ENCODE measurements at regions not wholly inside any gene's neighbourhood (a gene's known extent, or its start where the extent isn't known, plus 50 kb on each side); places are given as distances from the start of the nearest gene placed in this dataset.

DNA sequence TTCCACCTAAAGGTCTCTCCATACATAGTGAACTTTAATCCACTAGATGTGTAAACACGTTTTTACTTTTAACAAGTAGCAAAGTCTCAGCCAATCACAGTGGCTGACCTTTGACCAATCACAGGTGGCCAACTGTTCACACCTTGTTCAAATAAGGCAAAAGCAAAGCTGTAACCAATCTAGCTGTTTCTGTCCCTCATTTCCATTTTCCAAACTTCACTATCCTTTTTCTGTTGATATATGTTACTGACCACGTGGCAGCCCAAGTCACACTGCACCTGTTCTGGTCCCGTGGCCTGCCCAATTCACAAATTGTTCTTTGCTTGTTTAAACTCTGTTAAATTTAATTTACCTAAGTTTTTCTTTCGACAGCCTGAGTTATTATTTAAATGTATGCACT lies 393.5 kb upstream of the NETO1 start:
- no peak for DNase-seq (ENCODE audit: low spot score)
- no peaks in the 10 kb centered on the region for H3K4me1 Mint-ChIP-seq (ENCODE audit: low read depth)
- no peak overlapping the region for H3K4me3 Mint-ChIP-seq (ENCODE audit: unreplicated experiment)

DNA sequence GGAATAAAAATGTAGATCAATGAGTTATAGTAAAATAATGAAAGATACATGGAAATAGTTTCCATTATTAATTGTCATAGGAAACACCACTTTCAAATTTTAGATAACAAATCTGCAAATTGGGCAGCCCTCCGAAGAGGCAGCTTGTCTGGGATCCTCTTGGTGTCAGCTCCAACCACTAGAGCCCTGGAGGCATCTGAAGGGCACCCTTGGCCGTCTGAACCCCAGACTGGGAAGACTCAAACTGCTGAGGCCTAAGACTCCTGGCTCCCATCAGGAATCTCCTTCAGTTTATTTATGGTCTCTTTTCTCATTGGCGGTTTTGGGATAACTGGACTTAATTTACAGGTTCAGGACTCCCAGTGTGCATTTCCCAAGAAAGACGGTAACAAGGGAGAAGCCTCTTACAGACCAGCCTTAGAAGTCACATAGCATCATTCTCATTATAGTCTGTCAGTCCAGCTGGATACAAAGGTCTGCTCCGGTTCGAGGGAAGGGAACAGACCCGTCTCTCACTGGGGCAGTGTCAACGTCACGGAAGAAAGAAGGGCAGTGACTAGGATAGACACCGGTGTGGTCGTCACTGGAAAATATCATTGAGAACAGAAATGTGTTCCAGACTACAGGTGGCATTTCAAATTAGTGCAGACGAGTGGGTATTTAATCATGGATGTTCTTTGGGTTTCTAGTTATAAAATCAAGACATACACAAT lies 390.7 kb upstream of the NETO1 start:
- no peak overlapping the region for H3K4me3 Mint-ChIP-seq (ENCODE audit: unreplicated experiment)
- TF ChIP-seq, protein P1, sequence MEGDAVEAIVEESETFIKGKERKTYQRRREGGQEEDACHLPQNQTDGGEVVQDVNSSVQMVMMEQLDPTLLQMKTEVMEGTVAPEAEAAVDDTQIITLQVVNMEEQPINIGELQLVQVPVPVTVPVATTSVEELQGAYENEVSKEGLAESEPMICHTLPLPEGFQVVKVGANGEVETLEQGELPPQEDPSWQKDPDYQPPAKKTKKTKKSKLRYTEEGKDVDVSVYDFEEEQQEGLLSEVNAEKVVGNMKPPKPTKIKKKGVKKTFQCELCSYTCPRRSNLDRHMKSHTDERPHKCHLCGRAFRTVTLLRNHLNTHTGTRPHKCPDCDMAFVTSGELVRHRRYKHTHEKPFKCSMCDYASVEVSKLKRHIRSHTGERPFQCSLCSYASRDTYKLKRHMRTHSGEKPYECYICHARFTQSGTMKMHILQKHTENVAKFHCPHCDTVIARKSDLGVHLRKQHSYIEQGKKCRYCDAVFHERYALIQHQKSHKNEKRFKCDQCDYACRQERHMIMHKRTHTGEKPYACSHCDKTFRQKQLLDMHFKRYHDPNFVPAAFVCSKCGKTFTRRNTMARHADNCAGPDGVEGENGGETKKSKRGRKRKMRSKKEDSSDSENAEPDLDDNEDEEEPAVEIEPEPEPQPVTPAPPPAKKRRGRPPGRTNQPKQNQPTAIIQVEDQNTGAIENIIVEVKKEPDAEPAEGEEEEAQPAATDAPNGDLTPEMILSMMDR (IDR thresholded peaks at IDR 0.05) = no peak
- H3K9me3 Mint-ChIP-seq (ENCODE audit: low read depth) = no peaks in the 10 kb centered on the region
- no peaks in the 10 kb centered on the region for H3K4me1 Mint-ChIP-seq (ENCODE audit: low read depth)
- H3K27me3 Mint-ChIP-seq (ENCODE audit: low read depth) = peaks cover 7% of the 10 kb centered on the region
- no peak overlapping the region for H3K27ac Mint-ChIP-seq (ENCODE audit: unreplicated experiment)
- DNase-seq (ENCODE audit: low spot score) = no peak
- H3K36me3 Mint-ChIP-seq (ENCODE audit: low read depth) = no peaks in the 10 kb centered on the region

More for the DNA sequence above, 393.5 kb upstream of the NETO1 start:
- TF ChIP-seq, protein P1 (IDR thresholded peaks at IDR 0.05) = no peak
- Mint-ChIP-seq H3K9me3 (ENCODE audit: low read depth) (no peaks in the 10 kb centered on the region), H3K36me3 (ENCODE audit: low read depth) (no peaks in the 10 kb centered on the region), H3K27ac (ENCODE audit: unreplicated experiment) (no peak overlapping the region), H3K27me3 (ENCODE audit: low read depth) (peaks cover 7% of the 10 kb centered on the region)

DNA sequence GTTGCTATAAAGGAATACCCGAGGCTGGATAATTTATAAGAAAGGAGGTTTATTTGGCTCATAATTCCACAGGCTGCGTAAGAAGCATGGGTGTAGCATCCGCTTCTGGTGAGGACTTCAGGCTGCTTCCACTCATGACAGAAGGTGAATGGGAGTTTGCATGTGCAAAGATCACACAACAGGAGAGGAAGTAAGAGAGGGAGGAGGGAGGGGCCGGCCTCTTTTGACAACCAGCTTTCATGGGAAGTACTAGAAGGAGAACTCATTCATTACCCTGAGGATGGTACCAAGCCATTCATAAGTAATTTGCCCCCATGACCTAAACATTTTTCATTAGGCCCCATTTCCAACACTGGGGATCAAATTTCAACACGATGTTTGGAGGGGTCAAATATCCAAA lies 386.8 kb upstream of the NETO1 start:
- H3K9me3 Mint-ChIP-seq (ENCODE audit: low read depth) = peaks cover 2% of the 10 kb centered on the region
- no peaks in the 10 kb centered on the region for H3K36me3 Mint-ChIP-seq (ENCODE audit: low read depth)
- peaks cover 8% of the 10 kb centered on the region for H3K27me3 Mint-ChIP-seq (ENCODE audit: low read depth)
- no peak overlapping the region for H3K4me3 Mint-ChIP-seq (ENCODE audit: unreplicated experiment)
- TF ChIP-seq, protein P1 (IDR thresholded peaks at IDR 0.05) = no peak
- H3K27ac Mint-ChIP-seq (ENCODE audit: unreplicated experiment) = no peak overlapping the region
- no peaks in the 10 kb centered on the region for H3K4me1 Mint-ChIP-seq (ENCODE audit: low read depth)
- DNase-seq (ENCODE audit: low spot score) = no peak

DNA sequence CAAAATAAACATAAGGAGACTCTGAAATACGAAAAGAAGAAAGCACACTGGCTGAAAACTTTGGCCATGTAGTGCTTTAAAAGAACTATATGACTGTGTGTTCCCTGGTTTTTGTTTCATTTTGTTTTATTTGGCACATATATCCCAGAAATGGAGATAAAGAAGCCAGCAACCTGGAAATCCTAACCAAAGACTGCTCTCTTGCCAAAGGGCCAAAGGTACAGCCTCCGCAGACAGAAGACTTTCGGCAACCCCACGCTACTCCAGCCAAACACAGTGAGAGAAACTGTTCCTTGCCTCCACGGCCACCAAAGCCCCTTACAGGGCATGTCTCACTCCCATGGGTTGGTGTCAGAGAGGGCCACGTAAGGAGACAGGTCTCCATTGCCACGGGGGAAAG lies 381.2 kb upstream of the NETO1 start:
- DNase-seq (ENCODE audit: low spot score) = no peak
- H3K4me3 Mint-ChIP-seq (ENCODE audit: unreplicated experiment) = no peak overlapping the region
- H3K27me3 Mint-ChIP-seq (ENCODE audit: low read depth) = peaks cover 4% of the 10 kb centered on the region
- H3K4me1 Mint-ChIP-seq (ENCODE audit: low read depth) = no peaks in the 10 kb centered on the region
- TF ChIP-seq, protein P1 (IDR thresholded peaks at IDR 0.05) = no peak
- H3K27ac Mint-ChIP-seq (ENCODE audit: unreplicated experiment) = no peak overlapping the region
- no peaks in the 10 kb centered on the region for H3K36me3 Mint-ChIP-seq (ENCODE audit: low read depth)
- peaks cover 2% of the 10 kb centered on the region for H3K9me3 Mint-ChIP-seq (ENCODE audit: low read depth)

DNA sequence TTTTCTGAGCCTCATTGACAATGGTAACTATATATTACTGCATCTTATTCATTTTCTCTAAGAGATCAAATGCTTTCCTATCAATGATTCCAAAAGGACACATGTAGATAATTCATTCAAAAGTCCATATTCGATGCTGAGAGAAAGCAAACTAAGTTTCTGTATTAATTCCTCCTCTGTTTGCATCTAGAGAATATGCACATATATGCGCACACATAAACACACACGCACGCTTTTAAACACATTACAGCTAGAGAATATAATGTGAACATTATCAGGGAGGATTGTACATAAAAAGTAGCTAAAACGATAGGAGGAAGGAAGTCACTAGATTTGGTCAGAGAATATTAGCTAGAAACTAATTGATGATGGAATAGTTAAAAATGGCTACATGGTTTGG lies 379.0 kb upstream of the NETO1 start:
- Mint-ChIP-seq H3K4me3 (ENCODE audit: unreplicated experiment) (no peak overlapping the region), H3K36me3 (ENCODE audit: low read depth) (no peaks in the 10 kb centered on the region), H3K27ac (ENCODE audit: unreplicated experiment) (no peak overlapping the region), H3K27me3 (ENCODE audit: low read depth) (no peaks in the 10 kb centered on the region), H3K4me1 (ENCODE audit: low read depth) (no peaks in the 10 kb centered on the region), H3K9me3 (ENCODE audit: low read depth) (peaks cover 3% of the 10 kb centered on the region)
- DNase-seq (ENCODE audit: low spot score) = no peak
- TF ChIP-seq, protein P1 (IDR thresholded peaks at IDR 0.05) = no peak
